ENCODE measurements at regions not wholly inside any gene's neighbourhood (a gene's known extent, or its start where the extent isn't known, plus 50 kb on each side); places are given as distances from the start of the nearest gene placed in this dataset.

GRCh38 chr13:64057372-64058020 is 2641.8 kb upstream of the PCDH20 start:
- TF ChIP-seq CTCF (IDR thresholded peaks at IDR 0.05; ENCODE audit: low read length) = no peak
- TF ChIP-seq EZH2phosphoT487 (IDR thresholded peaks at IDR 0.05; ENCODE audit: low read length) = no peak
- TF ChIP-seq EZH2 (optimal IDR thresholded peaks at IDR 0.05; ENCODE audit: low read depth, low read length) = no peak

Measured in MM.1S (cell line).